Neuron (in vitro differentiated cells): ENCODE measurements at regions not wholly inside any gene's neighbourhood (a gene's known extent, or its start where the extent isn't known, plus 50 kb on each side); places are given as distances from the start of the nearest gene placed in this dataset.

Experiments used
- H2AFZ ChIP-seq: one replicate; pipeline ENCODE4 v1.6.1; 2013; ENCODE audit warnings: low read depth, mild to moderate bottlenecking, inconsistent platforms, low read length, moderate library complexity
- H3K27me3 ChIP-seq: one replicate; pipeline ENCODE4 v1.6.1; 2013; ENCODE audit warnings: low read length; ENCODE audit not compliant: insufficient read depth
- H3K36me3 ChIP-seq: one replicate; pipeline ENCODE4 v1.6.1; 2013; ENCODE audit warnings: low read length; ENCODE audit not compliant: insufficient read depth
- H3K4me1 ChIP-seq: one replicate; pipeline ENCODE4 v1.6.1; 2013; ENCODE audit warnings: low read length; ENCODE audit not compliant: insufficient read depth
- H3K4me3 ChIP-seq: 2 replicates; pipeline ENCODE4 v1.5.1; 2013; ENCODE audit warnings: mild to moderate bottlenecking, low read length, moderate library complexity
- H3K9me3 ChIP-seq: one replicate; pipeline ENCODE4 v1.6.1; 2013; ENCODE audit warnings: low read length

GRCh38 chr3:5616873-5617272 is 429.4 kb downstream of the EDEM1 start:
- Histone ChIP-seq H3K27me3 (no peaks in the 10 kb centered on the region), H3K9me3 (no peaks in the 10 kb centered on the region), H3K4me1 (no peaks in the 10 kb centered on the region), H3K4me3 (no peak overlapping the region), H3K36me3 (no peaks in the 10 kb centered on the region), H2AFZ (no peak overlapping the region)

DNA sequence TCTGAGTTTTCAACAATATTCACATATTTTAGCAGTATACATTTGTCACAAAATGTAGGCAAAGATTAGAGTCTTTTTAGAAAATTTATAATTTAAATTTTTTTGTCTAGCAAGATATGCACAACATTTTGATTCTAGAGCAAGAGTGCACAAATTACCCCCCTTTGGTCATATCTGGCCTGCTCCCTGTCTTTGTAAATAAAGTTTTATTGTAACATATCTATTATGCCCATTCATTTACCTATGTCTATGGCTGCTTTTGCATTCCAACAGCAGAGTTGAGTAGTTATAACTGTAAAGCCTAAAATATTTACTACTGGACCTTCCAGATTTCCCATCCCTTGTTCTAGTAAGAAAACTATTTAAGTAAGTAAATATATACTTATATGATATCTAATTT is 430.7 kb downstream of the EDEM1 start:
- no peaks in the 10 kb centered on the region for H3K27me3 ChIP-seq
- no peaks in the 10 kb centered on the region for H3K4me1 ChIP-seq
- no peak overlapping the region for H2AFZ ChIP-seq
- no peaks in the 10 kb centered on the region for H3K36me3 ChIP-seq
- no peak overlapping the region for H3K4me3 ChIP-seq
- H3K9me3 ChIP-seq = no peaks in the 10 kb centered on the region

- no peaks in the 10 kb centered on the region for H3K36me3 ChIP-seq
- no peaks in the 10 kb centered on the region for H3K4me1 ChIP-seq
These were observed 442.9 kb downstream of the EDEM1 start for GRCh38 chr3:5630406-5630805.

DNA sequence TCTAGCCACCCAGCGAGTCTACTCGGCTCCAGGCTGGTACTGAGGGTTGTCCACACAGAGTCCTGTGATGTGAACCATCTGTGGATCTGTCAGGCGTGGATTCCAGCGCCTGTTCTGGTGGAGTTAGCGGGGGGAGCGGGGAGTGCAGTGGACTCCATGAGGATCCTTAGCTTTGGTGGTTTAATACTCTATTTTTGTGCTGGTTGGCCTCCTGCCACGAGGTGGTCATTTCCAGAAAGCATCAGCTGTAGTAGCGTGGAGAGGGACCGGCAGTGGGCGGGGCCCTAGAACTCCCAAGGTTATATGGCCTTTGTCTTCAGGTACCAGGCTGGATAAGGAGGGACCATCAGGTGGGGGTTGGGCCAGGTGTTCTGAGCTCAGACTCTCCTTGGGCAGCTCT is 446.5 kb downstream of the EDEM1 start:
- Histone ChIP-seq H3K27me3 (no peaks in the 10 kb centered on the region), H2AFZ (no peak overlapping the region), H3K9me3 (no peaks in the 10 kb centered on the region), H3K36me3 (no peaks in the 10 kb centered on the region), H3K4me1 (no peaks in the 10 kb centered on the region), H3K4me3 (no peak overlapping the region)

More at GRCh38 chr3:5630406-5630805, 442.9 kb downstream of the EDEM1 start:
- no peaks in the 10 kb centered on the region for H3K9me3 ChIP-seq
- no peak overlapping the region for H2AFZ ChIP-seq
- no peak overlapping the region for H3K4me3 ChIP-seq
- no peaks in the 10 kb centered on the region for H3K27me3 ChIP-seq

- no peaks in the 10 kb centered on the region for H3K9me3 ChIP-seq
- H3K27me3 ChIP-seq = no peaks in the 10 kb centered on the region
- no peak overlapping the region for H2AFZ ChIP-seq
- H3K4me1 ChIP-seq = no peaks in the 10 kb centered on the region
- no peaks in the 10 kb centered on the region for H3K36me3 ChIP-seq
- no peak overlapping the region for H3K4me3 ChIP-seq
These were observed 446.9 kb downstream of the EDEM1 start for GRCh38 chr3:5634411-5634810.

DNA sequence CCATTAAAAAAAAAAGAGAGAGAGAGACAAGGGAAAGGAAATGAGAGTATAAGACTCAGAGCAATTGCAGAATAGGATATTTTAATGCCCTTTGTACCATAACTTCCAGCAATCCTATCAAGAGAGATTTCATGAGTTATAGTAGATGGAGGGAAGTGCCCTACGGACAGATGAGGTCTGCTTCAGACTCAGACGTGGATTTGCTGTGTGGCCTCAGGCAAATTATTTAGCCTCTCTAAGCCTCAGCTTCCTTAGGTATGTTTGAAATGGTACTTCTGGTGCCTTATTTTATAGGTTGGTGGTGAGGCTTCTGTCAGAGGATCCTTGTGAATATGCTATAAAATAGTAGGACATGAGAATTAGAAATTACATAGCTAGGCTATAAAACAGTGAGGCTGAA is 448.2 kb downstream of the EDEM1 start:
- Histone ChIP-seq H3K36me3 (no peaks in the 10 kb centered on the region), H2AFZ (no peak overlapping the region), H3K4me3 (no peak overlapping the region), H3K4me1 (no peaks in the 10 kb centered on the region), H3K9me3 (no peaks in the 10 kb centered on the region), H3K27me3 (no peaks in the 10 kb centered on the region)

GRCh38 chr3:5638550-5638949 is 451.0 kb downstream of the EDEM1 start:
- Histone ChIP-seq H2AFZ (no peak overlapping the region), H3K27me3 (no peaks in the 10 kb centered on the region), H3K4me1 (no peaks in the 10 kb centered on the region), H3K4me3 (no peak overlapping the region), H3K9me3 (no peaks in the 10 kb centered on the region), H3K36me3 (no peaks in the 10 kb centered on the region)

DNA sequence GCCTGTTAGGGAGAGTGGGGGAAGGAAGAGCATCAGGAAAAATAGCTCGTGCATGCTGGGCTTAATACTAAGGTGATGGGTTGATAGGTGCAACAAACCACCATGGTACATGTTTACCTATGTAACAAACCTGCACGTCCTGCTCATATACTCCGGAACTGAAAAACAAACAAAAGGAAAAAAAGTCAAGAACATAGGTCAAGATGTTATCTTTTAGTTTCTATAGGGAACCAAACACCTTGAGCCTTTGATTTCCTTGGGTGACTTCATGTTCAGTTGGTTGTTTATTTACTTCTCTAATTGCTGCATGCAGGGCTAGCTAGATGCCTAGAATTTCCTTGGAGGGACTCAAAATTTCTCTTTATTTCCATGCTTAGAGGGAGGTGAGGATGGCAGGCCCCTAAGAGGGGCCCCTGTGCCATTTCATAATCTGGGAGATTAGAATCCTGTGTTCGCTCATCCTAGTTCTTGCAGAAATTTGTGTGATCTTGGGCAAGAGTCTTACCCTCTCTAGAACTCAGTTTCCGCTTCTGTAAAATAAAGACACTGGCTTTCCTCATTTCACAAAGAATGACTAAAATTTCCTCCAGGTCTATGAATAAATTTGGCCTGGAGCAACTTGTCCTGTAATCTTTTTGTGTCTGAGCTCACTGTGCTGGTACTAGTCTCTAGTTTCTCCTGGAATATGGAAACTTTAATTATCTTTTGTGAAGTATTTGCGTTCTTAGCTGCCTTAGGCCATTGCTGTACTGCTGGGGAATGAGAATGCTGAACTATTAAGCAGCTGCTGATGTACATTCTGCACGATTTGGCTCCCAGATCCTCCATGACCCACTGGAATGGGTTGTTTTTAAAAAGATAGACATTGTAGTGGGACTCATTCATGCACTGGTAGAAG is 457.5 kb downstream of the EDEM1 start:
- Histone ChIP-seq H2AFZ (no peak overlapping the region), H3K4me3 (no peak overlapping the region), H3K9me3 (no peaks in the 10 kb centered on the region), H3K36me3 (no peaks in the 10 kb centered on the region), H3K4me1 (no peaks in the 10 kb centered on the region), H3K27me3 (no peaks in the 10 kb centered on the region)

GRCh38 chr3:5645692-5646410 is 458.3 kb downstream of the EDEM1 start:
- Histone ChIP-seq H3K9me3 (no peaks in the 10 kb centered on the region), H3K27me3 (no peaks in the 10 kb centered on the region), H2AFZ (no peak overlapping the region), H3K4me1 (no peaks in the 10 kb centered on the region), H3K36me3 (no peaks in the 10 kb centered on the region), H3K4me3 (no peak overlapping the region)

DNA sequence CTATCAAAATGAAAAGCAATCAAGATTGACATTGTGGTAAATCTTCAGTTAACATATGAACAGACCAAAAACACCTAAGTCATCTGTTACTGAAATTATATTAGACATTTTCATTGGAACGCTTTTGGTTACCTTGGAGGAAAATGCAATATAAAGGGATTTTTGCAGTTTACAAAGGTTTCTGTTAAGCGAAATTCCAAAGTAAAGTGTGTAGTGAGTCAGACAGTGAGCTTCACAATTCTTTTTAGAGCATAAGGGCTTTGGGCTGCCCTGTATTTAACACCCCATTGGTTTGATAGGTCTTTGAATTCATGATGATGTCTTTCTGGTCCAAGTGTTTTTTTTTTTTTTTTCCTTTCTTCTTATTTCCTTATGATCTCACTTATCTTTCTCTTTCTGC is 462.8 kb downstream of the EDEM1 start:
- no peaks in the 10 kb centered on the region for H3K9me3 ChIP-seq
- no peaks in the 10 kb centered on the region for H3K36me3 ChIP-seq
- H3K4me1 ChIP-seq = no peaks in the 10 kb centered on the region
- H3K27me3 ChIP-seq = no peaks in the 10 kb centered on the region
- no peak overlapping the region for H3K4me3 ChIP-seq
- H2AFZ ChIP-seq = no peak overlapping the region

GRCh38 chr3:5651351-5651750 is 463.8 kb downstream of the EDEM1 start:
- H3K27me3 ChIP-seq = no peaks in the 10 kb centered on the region
- H3K9me3 ChIP-seq = no peaks in the 10 kb centered on the region
- H2AFZ ChIP-seq = no peak overlapping the region
- no peak overlapping the region for H3K4me3 ChIP-seq
- no peaks in the 10 kb centered on the region for H3K4me1 ChIP-seq
- H3K36me3 ChIP-seq = no peaks in the 10 kb centered on the region

DNA sequence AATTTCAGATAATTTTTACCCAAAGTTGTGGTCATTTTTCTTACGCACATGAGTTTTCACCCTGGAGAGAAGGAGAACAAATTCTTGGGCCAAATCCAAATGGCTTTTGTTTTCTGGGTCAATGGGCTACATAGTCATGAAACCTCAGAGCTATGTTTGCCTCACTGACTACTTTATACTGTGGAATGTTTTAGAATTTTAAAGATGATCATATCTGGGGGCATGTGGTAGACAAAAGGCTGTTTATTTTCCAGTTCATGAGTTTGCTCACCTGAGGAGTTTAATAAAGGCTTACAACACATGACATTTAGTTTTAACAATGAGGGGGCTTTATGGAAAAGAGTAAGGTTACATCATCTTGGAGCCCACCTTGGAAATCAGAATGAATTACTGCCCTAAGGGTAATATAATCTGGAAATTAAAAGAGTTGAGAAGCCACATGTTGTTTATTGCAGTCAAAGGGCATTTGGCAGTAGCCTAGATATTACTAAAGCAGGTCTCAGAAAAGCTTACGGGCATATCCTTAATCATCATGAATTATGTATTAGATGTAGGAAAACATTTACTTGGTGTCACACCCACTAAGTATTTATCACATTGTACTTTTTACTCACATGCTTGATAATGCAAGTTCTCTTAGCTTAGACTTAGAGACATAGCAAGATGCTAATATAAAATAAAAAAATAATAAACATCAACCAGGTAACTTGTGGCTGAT is 466.1 kb downstream of the EDEM1 start:
- Histone ChIP-seq H3K36me3 (no peaks in the 10 kb centered on the region), H3K27me3 (no peaks in the 10 kb centered on the region), H3K4me1 (no peaks in the 10 kb centered on the region), H3K9me3 (no peaks in the 10 kb centered on the region), H2AFZ (no peak overlapping the region), H3K4me3 (no peak overlapping the region)

GRCh38 chr3:5657106-5657505 is 469.6 kb downstream of the EDEM1 start:
- Histone ChIP-seq H2AFZ (no peak overlapping the region), H3K4me3 (no peak overlapping the region), H3K27me3 (no peaks in the 10 kb centered on the region), H3K36me3 (no peaks in the 10 kb centered on the region), H3K4me1 (no peaks in the 10 kb centered on the region), H3K9me3 (no peaks in the 10 kb centered on the region)
